ENCODE measurements at regions not wholly inside any gene's neighbourhood (a gene's known extent, or its start where the extent isn't known, plus 50 kb on each side); places are given as distances from the start of the nearest gene placed in this dataset.

DNA sequence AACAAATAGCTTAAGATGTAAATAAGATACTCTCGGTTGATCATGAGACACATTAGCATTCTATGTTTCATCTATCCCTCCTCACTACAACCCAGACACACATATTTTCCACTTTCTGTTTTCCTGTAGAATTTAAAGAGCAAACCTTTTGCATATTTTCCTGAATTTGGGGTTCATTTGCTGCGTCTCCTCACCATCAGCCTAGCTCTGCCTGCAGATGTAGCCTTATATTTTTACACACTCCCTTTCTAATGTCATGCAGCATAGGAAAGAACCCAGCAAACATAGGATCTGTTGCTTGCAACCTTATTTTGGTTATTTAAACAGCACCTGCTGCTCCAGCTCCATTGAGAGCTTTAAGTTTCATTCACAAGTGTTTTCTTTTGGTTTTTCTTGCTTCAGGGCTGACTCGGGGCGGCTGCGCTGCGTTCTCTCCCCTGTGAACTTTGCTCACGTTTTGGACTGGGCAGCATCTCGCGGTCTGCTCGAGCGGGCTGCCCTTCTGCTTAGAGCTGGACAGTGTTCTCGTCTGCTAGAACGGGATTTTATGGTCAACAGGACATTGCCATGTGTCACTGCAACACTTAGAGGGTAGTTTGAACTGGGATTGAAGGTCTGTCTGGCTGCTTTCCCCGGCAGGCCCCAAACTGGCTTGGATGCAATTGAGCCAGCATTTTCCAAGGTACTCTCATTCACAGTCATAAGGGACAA, 57.8 kb upstream of the VRK1 start:
- TF ChIP-seq, protein P1, sequence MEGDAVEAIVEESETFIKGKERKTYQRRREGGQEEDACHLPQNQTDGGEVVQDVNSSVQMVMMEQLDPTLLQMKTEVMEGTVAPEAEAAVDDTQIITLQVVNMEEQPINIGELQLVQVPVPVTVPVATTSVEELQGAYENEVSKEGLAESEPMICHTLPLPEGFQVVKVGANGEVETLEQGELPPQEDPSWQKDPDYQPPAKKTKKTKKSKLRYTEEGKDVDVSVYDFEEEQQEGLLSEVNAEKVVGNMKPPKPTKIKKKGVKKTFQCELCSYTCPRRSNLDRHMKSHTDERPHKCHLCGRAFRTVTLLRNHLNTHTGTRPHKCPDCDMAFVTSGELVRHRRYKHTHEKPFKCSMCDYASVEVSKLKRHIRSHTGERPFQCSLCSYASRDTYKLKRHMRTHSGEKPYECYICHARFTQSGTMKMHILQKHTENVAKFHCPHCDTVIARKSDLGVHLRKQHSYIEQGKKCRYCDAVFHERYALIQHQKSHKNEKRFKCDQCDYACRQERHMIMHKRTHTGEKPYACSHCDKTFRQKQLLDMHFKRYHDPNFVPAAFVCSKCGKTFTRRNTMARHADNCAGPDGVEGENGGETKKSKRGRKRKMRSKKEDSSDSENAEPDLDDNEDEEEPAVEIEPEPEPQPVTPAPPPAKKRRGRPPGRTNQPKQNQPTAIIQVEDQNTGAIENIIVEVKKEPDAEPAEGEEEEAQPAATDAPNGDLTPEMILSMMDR (IDR thresholded peaks at IDR 0.05; ENCODE audit: extremely low read depth, missing control alignments): no peak
- DNase-seq (ENCODE audit: low spot score): no peak

DNA sequence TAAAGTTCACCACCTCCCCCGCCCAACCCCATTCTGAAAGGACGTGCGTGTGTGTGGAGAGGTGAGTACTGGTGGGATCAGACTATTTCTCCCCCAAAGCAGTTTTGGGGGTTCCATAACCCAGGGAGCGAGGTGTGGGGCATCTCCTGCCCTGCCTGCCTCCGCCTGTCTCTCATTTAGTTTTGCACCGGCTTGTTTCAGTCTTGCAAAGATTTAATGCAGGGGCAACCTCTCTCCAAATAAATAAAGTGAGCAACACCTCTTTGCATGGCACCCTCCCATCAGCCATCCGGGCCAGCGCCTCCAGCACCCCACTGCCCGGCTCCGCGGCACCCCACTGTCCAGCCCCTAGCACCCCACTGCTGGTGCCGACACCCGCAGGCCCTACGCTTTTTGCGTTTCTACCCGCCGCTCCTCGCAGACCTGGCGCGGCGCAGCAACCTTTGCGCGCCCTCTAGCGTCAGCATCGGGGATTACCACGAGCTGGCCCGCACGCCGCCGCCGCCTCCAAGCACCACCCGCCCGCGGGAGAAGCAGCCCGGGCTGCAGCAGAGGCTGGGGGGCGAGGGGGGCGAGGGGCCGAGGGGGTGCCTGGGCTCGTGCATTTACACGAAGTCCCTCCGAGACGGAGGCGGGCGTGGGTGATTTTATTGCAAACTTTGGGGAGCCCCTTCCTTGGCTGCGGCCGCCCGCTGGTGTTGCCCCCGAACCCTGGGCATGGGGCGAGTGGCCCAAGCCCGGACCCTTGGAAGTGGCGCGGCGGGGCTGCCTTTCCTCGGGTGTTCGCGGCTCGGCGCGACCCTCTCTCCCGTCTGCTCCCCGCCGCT, 55.8 kb upstream of the VRK1 start:
- TF ChIP-seq, protein P1 (IDR thresholded peaks at IDR 0.05; ENCODE audit: extremely low read depth, missing control alignments): peak; percentile 98
- DNase-seq (ENCODE audit: low spot score): peak; percentile 88

GRCh38 chr14:96744262-96744661, 52.9 kb upstream of the VRK1 start:
- TF ChIP-seq, protein P1 (IDR thresholded peaks at IDR 0.05; ENCODE audit: extremely low read depth, missing control alignments): no peak
- no peak for DNase-seq (ENCODE audit: low spot score)

- DNase-seq (ENCODE audit: low spot score): no peak
- TF ChIP-seq, protein P1 (IDR thresholded peaks at IDR 0.05; ENCODE audit: extremely low read depth, missing control alignments): no peak
Measured at GRCh38 chr14:96745500-96746051, 51.6 kb upstream of the VRK1 start.

DNA sequence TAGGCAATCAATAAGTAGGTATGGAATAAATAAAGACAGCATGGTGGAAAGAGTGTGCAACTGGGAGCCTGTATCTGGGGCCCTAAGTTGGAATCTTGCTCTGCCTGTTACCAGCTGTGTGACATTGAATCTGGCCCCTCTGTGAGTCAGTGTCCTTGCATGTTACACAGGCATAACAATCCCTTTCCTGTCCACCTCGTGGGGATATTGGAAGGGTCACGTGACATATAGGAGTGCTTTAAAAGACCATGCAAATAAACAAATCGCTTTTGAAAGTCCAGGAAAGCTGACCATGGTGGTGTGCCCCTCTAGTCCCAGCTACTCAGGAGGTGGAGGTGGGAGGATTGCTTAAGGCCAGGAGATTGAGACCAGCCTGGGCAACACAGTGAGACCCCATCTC, 51.1 kb upstream of the VRK1 start:
- TF ChIP-seq, protein P1 (IDR thresholded peaks at IDR 0.05; ENCODE audit: extremely low read depth, missing control alignments): no peak
- DNase-seq (ENCODE audit: low spot score): no peak

DNA sequence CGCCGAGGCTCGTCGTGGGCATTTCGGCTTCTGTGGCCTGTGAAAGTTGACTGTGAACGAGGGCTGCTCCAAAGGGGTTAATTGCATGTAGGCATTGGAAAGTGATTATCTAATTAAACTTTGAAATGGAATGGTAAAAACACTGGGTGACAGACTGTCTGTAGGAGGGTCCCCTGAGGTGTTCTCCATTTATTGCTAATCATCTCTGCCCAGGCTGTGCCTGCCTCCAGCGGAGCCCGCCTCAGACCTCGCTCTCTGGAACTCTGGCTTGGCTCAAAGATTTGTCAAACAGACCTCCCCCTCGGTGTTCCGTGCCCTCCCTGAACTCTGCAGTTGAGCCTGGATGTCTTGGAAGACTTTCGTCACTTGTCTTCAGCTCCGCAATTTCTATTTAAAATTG, 50.2 kb upstream of the VRK1 start:
- no peak for DNase-seq (ENCODE audit: low spot score)
- TF ChIP-seq, protein P1 (IDR thresholded peaks at IDR 0.05; ENCODE audit: extremely low read depth, missing control alignments): no peak

Data from GM20000 (cell line).